Esophagus squamous epithelium (tissue), 4 donors: ENCODE measurements at regions not wholly inside any gene's neighbourhood (a gene's known extent, or its start where the extent isn't known, plus 50 kb on each side); places are given as distances from the start of the nearest gene placed in this dataset.

Experiments used
- CTCF ChIP-seq, 6 experiments: fragments of 450-650 bp in 4 of 6; fragments of 200-600 bp in 2 of 6; sonication (generic) in 2 of 6; IDR thresholded peaks; one replicate each; pipeline ENCODE4 v1.5.1; 2016 to 2019; ENCODE audit warnings: antibody characterized with exemption in 6 of 6, mild to moderate bottlenecking in 4 of 6, moderate library complexity in 4 of 6
- POLR2A ChIP-seq, 4 donors: fragments of 450-650 bp; IDR thresholded peaks; one replicate each; pipeline ENCODE4 v1.6.1; 2017; ENCODE audit warnings: antibody characterized with exemption in 4 of 4, mild to moderate bottlenecking in 4 of 4, moderate library complexity in 3 of 4

- TF ChIP-seq CTCF (IDR thresholded peaks at IDR 0.05) (no peak), POLR2A (IDR thresholded peaks at IDR 0.05) (no peak)
Observed at GRCh38 chr15:79539401-79539800, 107.3 kb downstream of the MINAR1 start.
